ENCODE measurements at regions not wholly inside any gene's neighbourhood (a gene's known extent, or its start where the extent isn't known, plus 50 kb on each side); places are given as distances from the start of the nearest gene placed in this dataset.

- TF ChIP-seq CTCF (IDR thresholded peaks at IDR 0.05) (no peak), POLR2A (IDR thresholded peaks at IDR 0.05) (no peak), POLR2AphosphoS5 (IDR thresholded peaks at IDR 0.05) (no peak), EP300 (IDR thresholded peaks at IDR 0.05) (no peak)
Observed at GRCh38 chr7:41331194-41331593, 371.7 kb downstream of the INHBA start.

Measured in sigmoid colon (tissue), 4 donors.